OCI-LY7 (cell line): ENCODE measurements at regions not wholly inside any gene's neighbourhood (a gene's known extent, or its start where the extent isn't known, plus 50 kb on each side); places are given as distances from the start of the nearest gene placed in this dataset.

Source experiments
- BruUV-seq: library from RNA; stranded (reverse); fragments of 400-500 nt; replicated peaks from 2 replicates; lab custom pipeline; 2021; lab: Mats Ljungman, UMichigan
- CTCF ChIA-PET: fragments of 300-600 bp; sonication (Branson Sonifier 250); formaldehyde crosslinking; loops from one replicate; lab custom pipeline; 2022; ENCODE audit warnings: antibody characterized with exemption; ENCODE audit not compliant: unreplicated experiment; lab: Charles Lee
- POLR2A ChIA-PET: fragments of 300-600 bp; sonication (Branson Sonifier 250); formaldehyde crosslinking; loops from one replicate; lab custom pipeline; 2022; ENCODE audit warnings: antibody characterized with exemption; lab: Charles Lee
- DNase-seq: peaks from one replicate; pipeline ENCODE4 v3.0.0-alpha.2; 2015; ENCODE audit warnings: low spot score
- H2AFZ ChIP-seq: fragments of 200-600 bp; sonication (generic), shearing (Covaris generic); 2 replicates; pipeline ENCODE4 v1.6.1; 2014; ENCODE audit warnings: mild to moderate bottlenecking, antibody characterized with exemption, low read length, moderate library complexity
- H3K27ac ChIP-seq: fragments of 200-600 bp; sonication (generic); 2 replicates; pipeline ENCODE4 v1.5.1; 2014; ENCODE audit warnings: mixed run types, low read depth, mild to moderate bottlenecking, moderate library complexity, low read length, inconsistent platforms; ENCODE audit not compliant: poor library complexity, severe bottlenecking
- H3K36me3 ChIP-seq: fragments of 200-600 bp; sonication (generic); 2 replicates; pipeline ENCODE4 v1.6.1; 2014; ENCODE audit warnings: mild to moderate bottlenecking, antibody characterized with exemption, low read length, moderate library complexity, mixed read lengths; ENCODE audit not compliant: insufficient read depth
- H3K4me1 ChIP-seq: fragments of 200-600 bp; sonication (generic); 2 replicates; pipeline ENCODE4 v1.5.1; 2014; ENCODE audit warnings: mild to moderate bottlenecking, low read length; ENCODE audit not compliant: insufficient read depth, poor library complexity, severe bottlenecking
- H3K4me2 ChIP-seq: fragments of 200-600 bp; sonication (generic); 2 replicates; pipeline ENCODE4 v1.6.1; 2014; ENCODE audit warnings: mild to moderate bottlenecking, low read length
- H3K4me3 ChIP-seq: fragments of 200-600 bp; sonication (generic); 2 replicates; pipeline ENCODE4 v1.5.1; 2014; ENCODE audit warnings: mild to moderate bottlenecking, low read depth, low read length; ENCODE audit not compliant: poor library complexity, severe bottlenecking
- H3K79me2 ChIP-seq: fragments of 200-600 bp; sonication (generic); 2 replicates; pipeline ENCODE4 v1.6.1; 2016; ENCODE audit warnings: low read depth, mild to moderate bottlenecking, low read length, moderate library complexity, mixed read lengths; ENCODE audit not compliant: insufficient read depth
- H3K9me2 ChIP-seq: fragments of 200-600 bp; sonication (generic); 2 replicates; pipeline ENCODE4 v1.6.1; 2016; ENCODE audit warnings: mild to moderate bottlenecking, low read length, mixed read lengths; ENCODE audit not compliant: insufficient read depth
- H3K9me3 ChIP-seq: fragments of 200-600 bp; sonication (generic); 2 replicates; pipeline ENCODE4 v1.6.1; 2014; ENCODE audit warnings: mild to moderate bottlenecking, mixed run types, low read length, mixed read lengths
- H4K20me1 ChIP-seq: fragments of 200-600 bp; sonication (generic); 2 replicates; pipeline ENCODE4 v1.6.1; 2014; ENCODE audit warnings: mild to moderate bottlenecking, antibody characterized with exemption, low read length, moderate library complexity, mixed read lengths; ENCODE audit not compliant: insufficient read depth
- CTCF ChIP-seq: fragments of 200-600 bp; sonication (generic); conservative IDR thresholded peaks from 2 replicates; pipeline ENCODE4 v1.5.1; 2014; ENCODE audit warnings: mild to moderate bottlenecking, antibody characterized with exemption, low read length, moderate library complexity, mixed read lengths
- EZH2phosphoT487 ChIP-seq: fragments of 200-600 bp; sonication (generic); IDR thresholded peaks from 2 replicates; pipeline ENCODE4 v1.6.1; 2018; ENCODE audit warnings: low read depth, borderline replicate concordance, mild to moderate bottlenecking, mixed run types, antibody characterized with exemption, low read length, moderate library complexity, mixed read lengths
- intact Hi-C: fragments of 100-400 bp; cut with micrococcal nuclease; formaldehyde crosslinking; loops from one replicate; pipeline ENCODE4 v1.10.0; 2022; ENCODE audit not compliant: unreplicated experiment

GRCh38 chr1:5619469-5619868 is 372.8 kb downstream of the NPHP4 start:
- CTCF ChIA-PET, result no interaction called here
- intact Hi-C loops, result no loop called here
- no peak overlapping the region for H3K4me3 ChIP-seq
- no peaks in the 10 kb centered on the region for H3K9me3 ChIP-seq
- H2AFZ ChIP-seq, result no peak overlapping the region
- H3K4me2 ChIP-seq, result no peak overlapping the region
- H3K4me1 ChIP-seq, result no peaks in the 10 kb centered on the region
- no TSS peak for BruUV-seq
- no peaks in the 10 kb centered on the region for H3K36me3 ChIP-seq
- H3K27ac ChIP-seq, result no peak overlapping the region
- no peaks in the 10 kb centered on the region for H3K9me2 ChIP-seq
- no peak for DNase-seq
- TF ChIP-seq EZH2phosphoT487, result no peak
- no peak for TF ChIP-seq CTCF
- H4K20me1 ChIP-seq, result no peaks in the 10 kb centered on the region
- POLR2A ChIA-PET, result no interaction called here
- no peaks in the 10 kb centered on the region for H3K79me2 ChIP-seq

GRCh38 chr1:5617546-5617945 is 374.7 kb downstream of the NPHP4 start:
- DNase-seq, result no peak
- Histone ChIP-seq H3K4me2 (no peak overlapping the region), H3K36me3 (no peaks in the 10 kb centered on the region), H2AFZ (no peak overlapping the region), H3K9me2 (no peaks in the 10 kb centered on the region), H3K4me1 (no peaks in the 10 kb centered on the region), H3K4me3 (no peak overlapping the region), H4K20me1 (no peaks in the 10 kb centered on the region), H3K9me3 (no peaks in the 10 kb centered on the region), H3K79me2 (no peaks in the 10 kb centered on the region), H3K27ac (no peak overlapping the region)
- BruUV-seq, result no TSS peak
- ChIA-PET POLR2A (no interaction called here), CTCF (no interaction called here)
- intact Hi-C loops, result no loop called here
- TF ChIP-seq EZH2phosphoT487 (no peak), CTCF (no peak)

- no peak for TF ChIP-seq EZH2phosphoT487
- no peak for TF ChIP-seq CTCF
- Histone ChIP-seq H4K20me1 (no peaks in the 10 kb centered on the region), H3K4me1 (no peaks in the 10 kb centered on the region), H3K9me2 (no peaks in the 10 kb centered on the region), H3K36me3 (no peaks in the 10 kb centered on the region), H3K9me3 (no peaks in the 10 kb centered on the region), H3K79me2 (no peaks in the 10 kb centered on the region), H3K4me2 (no peak overlapping the region), H3K4me3 (no peak overlapping the region), H3K27ac (no peak overlapping the region), H2AFZ (no peak overlapping the region)
- ChIA-PET CTCF (no interaction called here), POLR2A (no interaction called here)
- intact Hi-C loops, result no loop called here
- no peak for DNase-seq
- BruUV-seq, result no TSS peak
Observed at GRCh38 chr1:5617179-5617520, 375.1 kb downstream of the NPHP4 start.
